ENCODE measurements at regions not wholly inside any gene's neighbourhood (a gene's known extent, or its start where the extent isn't known, plus 50 kb on each side); places are given as distances from the start of the nearest gene placed in this dataset.

GRCh38 chr11:92386577-92386976 lies 162.0 kb downstream of the FAT3 start:
- no peak for DNase-seq

GRCh38 chr11:92387859-92388258 lies 163.2 kb downstream of the FAT3 start:
- no peak for DNase-seq

GRCh38 chr11:92388380-92388779 lies 163.8 kb downstream of the FAT3 start:
- DNase-seq, result no peak

- no peak for DNase-seq
Measured at GRCh38 chr11:92390783-92391182, 166.2 kb downstream of the FAT3 start.

- no peak for DNase-seq
Measured at GRCh38 chr11:92391364-92391763, 166.7 kb downstream of the FAT3 start.

GRCh38 chr11:92391808-92392207 lies 167.2 kb downstream of the FAT3 start:
- peak; percentile 47 for DNase-seq

- DNase-seq, result no peak
Measured at GRCh38 chr11:92393218-92393617, 168.6 kb downstream of the FAT3 start.

GRCh38 chr11:92396133-92396532 lies 171.5 kb downstream of the FAT3 start:
- no peak for DNase-seq

- DNase-seq, result no peak
Measured at GRCh38 chr11:92397221-92397755, 172.7 kb downstream of the FAT3 start.

GRCh38 chr11:92399705-92400104 lies 175.1 kb downstream of the FAT3 start:
- DNase-seq, result no peak

- DNase-seq, result no peak
Measured at GRCh38 chr11:92401520-92401919, 176.9 kb downstream of the FAT3 start.

- no peak for DNase-seq
Measured at GRCh38 chr11:92406472-92406871, 181.9 kb downstream of the FAT3 start.

- no peak for DNase-seq
Measured at GRCh38 chr11:92409355-92409754, 184.7 kb downstream of the FAT3 start.

GRCh38 chr11:92409956-92410355 lies 185.3 kb downstream of the FAT3 start:
- DNase-seq, result no peak

- no peak for DNase-seq
Measured at GRCh38 chr11:92410526-92410925, 185.9 kb downstream of the FAT3 start.

- no peak for DNase-seq
Measured at GRCh38 chr11:92411431-92411830, 186.8 kb downstream of the FAT3 start.

GRCh38 chr11:92413757-92414513 lies 189.3 kb downstream of the FAT3 start:
- DNase-seq, result no peak

GRCh38 chr11:92416971-92417725 lies 192.5 kb downstream of the FAT3 start:
- no peak for DNase-seq

GRCh38 chr11:92423115-92424034 lies 198.8 kb downstream of the FAT3 start:
- DNase-seq, result peak; percentile 63

- peak; percentile 84 for DNase-seq
Measured at GRCh38 chr11:92424281-92424680, 199.7 kb downstream of the FAT3 start.

- no peak for DNase-seq
Measured at GRCh38 chr11:92425127-92425526, 200.5 kb downstream of the FAT3 start.

GRCh38 chr11:92432515-92432914 lies 207.9 kb downstream of the FAT3 start:
- DNase-seq, result no peak
